Keratinocyte (primary cell): ENCODE measurements at regions not wholly inside any gene's neighbourhood (a gene's known extent, or its start where the extent isn't known, plus 50 kb on each side); places are given as distances from the start of the nearest gene placed in this dataset.

Source experiments
- DNase-seq: peaks from one replicate; pipeline ENCODE4 v3.0.0-alpha.2; 2011; ENCODE audit warnings: low read depth, missing footprints, low spot score
- FAIRE-seq: peaks from 2 replicates; lab custom pipeline; 2011; peaks lifted over from hg19 to GRCh38; lab: Jason Lieb, UNC
- H2AFZ ChIP-seq: 2 replicates; pipeline ENCODE4 v1.6.0; 2012; ENCODE audit warnings: low read length, control low read depth, inconsistent platforms; ENCODE audit not compliant: control insufficient read depth
- H3K27ac ChIP-seq: 2 replicates; pipeline ENCODE4 v1.5.1; 2011; ENCODE audit warnings: low read length; ENCODE audit not compliant: control insufficient read depth, insufficient read depth
- H3K27me3 ChIP-seq: 3 replicates; pipeline ENCODE4 v1.6.0; 2011; ENCODE audit warnings: low read length; ENCODE audit not compliant: control insufficient read depth, insufficient read depth; ENCODE audit errors: extremely low read depth
- H3K36me3 ChIP-seq, 2 experiments: 2 replicates in 1 of 2; 3 replicates in 1 of 2; pipeline ENCODE4 v1.5.1; 2011; ENCODE audit warnings: low read length in 2 of 2, mild to moderate bottlenecking in 1 of 2; ENCODE audit not compliant: control insufficient read depth in 2 of 2, insufficient read depth in 2 of 2; ENCODE audit errors: extremely low read depth in 1 of 2
- H3K4me1 ChIP-seq: 3 replicates; pipeline ENCODE4 v1.5.1; 2011; ENCODE audit warnings: low read length; ENCODE audit not compliant: control insufficient read depth, insufficient read depth; ENCODE audit errors: extremely low read depth
- H3K4me2 ChIP-seq: 3 replicates; pipeline ENCODE4 v1.6.0; 2011; ENCODE audit warnings: low read depth, low read length; ENCODE audit not compliant: control insufficient read depth, insufficient read depth; ENCODE audit errors: extremely low read depth
- H3K4me3 ChIP-seq, 3 experiments: fragments of 200-600 bp in 1 of 3; sonication (generic) in 1 of 3; 2 replicates in 2 of 3; 3 replicates in 1 of 3; pipeline ENCODE4 v1.5.1; 2011 to 2016; ENCODE audit warnings: low read length in 3 of 3, mild to moderate bottlenecking in 3 of 3, control low read depth in 2 of 3, inconsistent platforms in 1 of 3, low read depth in 1 of 3, mixed read lengths in 1 of 3, mixed run types in 1 of 3, moderate library complexity in 1 of 3; ENCODE audit not compliant: control insufficient read depth in 2 of 3, insufficient read depth in 2 of 3; ENCODE audit errors: extremely low read depth in 1 of 3
- H3K79me2 ChIP-seq: 2 replicates; pipeline ENCODE4 v1.6.0; 2012; ENCODE audit warnings: low read length; ENCODE audit not compliant: control insufficient read depth, insufficient read depth
- H3K9ac ChIP-seq: 3 replicates; pipeline ENCODE4 v1.6.0; 2011; ENCODE audit warnings: low read length; ENCODE audit not compliant: control insufficient read depth, insufficient read depth; ENCODE audit errors: extremely low read depth
- H3K9me1 ChIP-seq: 3 replicates; pipeline ENCODE4 v1.6.0; 2011; ENCODE audit warnings: low read length; ENCODE audit not compliant: control insufficient read depth, insufficient read depth; ENCODE audit errors: extremely low read depth
- H3K9me3 ChIP-seq: 2 replicates; pipeline ENCODE4 v1.5.1; 2012; ENCODE audit warnings: low read depth, low read length; ENCODE audit not compliant: control insufficient read depth
- H4K20me1 ChIP-seq: 3 replicates; pipeline ENCODE4 v1.6.0; 2011; ENCODE audit warnings: low read length; ENCODE audit not compliant: control insufficient read depth, insufficient read depth; ENCODE audit errors: extremely low read depth
- CTCF ChIP-seq, 3 experiments: IDR thresholded peaks in 1 of 3; conservative IDR thresholded peaks in 1 of 3; optimal IDR thresholded peaks in 1 of 3; 2 replicates in 2 of 3; 3 replicates in 1 of 3; pipeline versions ENCODE3 to v1.5.1; 2011; ENCODE audit warnings: low read length in 3 of 3, mild to moderate bottlenecking in 3 of 3, moderate library complexity in 2 of 3, control low read depth in 1 of 3, inconsistent platforms in 1 of 3; ENCODE audit not compliant: insufficient read depth in 2 of 3; ENCODE audit errors: extremely low read depth in 1 of 3
- EZH2 ChIP-seq: IDR thresholded peaks from one replicate; pipeline ENCODE4 v1.6.1; 2012; ENCODE audit warnings: inconsistent platforms, mild to moderate bottlenecking, low read length, moderate library complexity
- dilution Hi-C: fragments of 300-500 bp; cut with MboI; formaldehyde crosslinking; loops from one replicate; pipeline ENCODE4 v1.7.0; 2020; ENCODE audit warnings: low sequenced_read_pairs; ENCODE audit not compliant: extremely low pct_ligation_motif_present

GRCh38 chr2:111696226-111696625 is 187.8 kb downstream of the ANAPC1 start:
- Histone ChIP-seq H2AFZ (no peak overlapping the region), H3K9me3 (no peaks in the 10 kb centered on the region), H3K4me1 (peaks cover 24% of the 10 kb centered on the region), H3K27me3 (no peaks in the 10 kb centered on the region), H3K9me1 (no peaks in the 10 kb centered on the region), H3K4me2 (no peak overlapping the region), H4K20me1 (no peaks in the 10 kb centered on the region), H3K36me3 (no peaks in the 10 kb centered on the region), H3K27ac (no peak overlapping the region), H3K9ac (no peak overlapping the region), H3K79me2 (no peaks in the 10 kb centered on the region), H3K4me3 (no peak overlapping the region)
- FAIRE-seq = no peak
- TF ChIP-seq EZH2 (no peak), CTCF (optimal IDR thresholded peaks at IDR 0.05 in 1 of 3, IDR thresholded peaks at IDR 0.05 in 1 of 3, conservative IDR thresholded peaks at IDR 0.05 in 1 of 3; ENCODE audit: extremely low read depth in 1 of 3, insufficient read depth in 2 of 3, low read length in 3 of 3) (no peak)
- DNase-seq = no peak
- dilution Hi-C loops = no loop called here

GRCh38 chr2:111697560-111697959 is 186.4 kb downstream of the ANAPC1 start:
- Histone ChIP-seq H3K4me2 (no peak overlapping the region), H4K20me1 (no peaks in the 10 kb centered on the region), H3K9me1 (no peaks in the 10 kb centered on the region), H3K4me3 (no peak overlapping the region), H3K36me3 (no peaks in the 10 kb centered on the region), H3K9me3 (no peaks in the 10 kb centered on the region), H2AFZ (no peak overlapping the region), H3K4me1 (peaks cover 37% of the 10 kb centered on the region), H3K27ac (no peak overlapping the region), H3K79me2 (no peaks in the 10 kb centered on the region), H3K9ac (no peak overlapping the region), H3K27me3 (no peaks in the 10 kb centered on the region)
- no peak for FAIRE-seq
- dilution Hi-C loops = no loop called here
- TF ChIP-seq CTCF (optimal IDR thresholded peaks at IDR 0.05 in 1 of 3, IDR thresholded peaks at IDR 0.05 in 1 of 3, conservative IDR thresholded peaks at IDR 0.05 in 1 of 3; ENCODE audit: extremely low read depth in 1 of 3, insufficient read depth in 2 of 3, low read length in 3 of 3) = no peak
- TF ChIP-seq EZH2 = no peak
- DNase-seq = no peak
